ENCODE measurements at regions not wholly inside any gene's neighbourhood (a gene's known extent, or its start where the extent isn't known, plus 50 kb on each side); places are given as distances from the start of the nearest gene placed in this dataset.

DNA sequence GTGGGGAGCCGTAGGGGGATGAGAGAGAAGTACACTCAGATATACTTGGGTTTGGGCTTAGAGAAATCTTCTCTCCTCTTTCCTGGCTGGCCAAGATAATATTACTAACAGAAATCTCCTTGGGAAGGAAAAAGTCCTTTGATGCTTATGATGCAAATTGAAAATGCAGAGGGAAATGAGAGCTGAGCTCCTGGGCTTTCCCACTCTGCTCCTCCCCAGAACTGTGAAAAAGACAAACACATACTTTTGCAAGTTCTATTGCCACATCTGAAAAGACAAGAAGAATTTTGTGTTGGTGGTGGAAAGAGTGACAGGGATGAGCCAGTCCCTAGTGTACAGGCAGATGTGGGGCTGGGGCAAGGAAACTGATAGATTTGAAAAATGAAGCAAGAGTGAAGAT, 185.9 kb downstream of the ANKRD60 start:
- TF ChIP-seq, protein P1, sequence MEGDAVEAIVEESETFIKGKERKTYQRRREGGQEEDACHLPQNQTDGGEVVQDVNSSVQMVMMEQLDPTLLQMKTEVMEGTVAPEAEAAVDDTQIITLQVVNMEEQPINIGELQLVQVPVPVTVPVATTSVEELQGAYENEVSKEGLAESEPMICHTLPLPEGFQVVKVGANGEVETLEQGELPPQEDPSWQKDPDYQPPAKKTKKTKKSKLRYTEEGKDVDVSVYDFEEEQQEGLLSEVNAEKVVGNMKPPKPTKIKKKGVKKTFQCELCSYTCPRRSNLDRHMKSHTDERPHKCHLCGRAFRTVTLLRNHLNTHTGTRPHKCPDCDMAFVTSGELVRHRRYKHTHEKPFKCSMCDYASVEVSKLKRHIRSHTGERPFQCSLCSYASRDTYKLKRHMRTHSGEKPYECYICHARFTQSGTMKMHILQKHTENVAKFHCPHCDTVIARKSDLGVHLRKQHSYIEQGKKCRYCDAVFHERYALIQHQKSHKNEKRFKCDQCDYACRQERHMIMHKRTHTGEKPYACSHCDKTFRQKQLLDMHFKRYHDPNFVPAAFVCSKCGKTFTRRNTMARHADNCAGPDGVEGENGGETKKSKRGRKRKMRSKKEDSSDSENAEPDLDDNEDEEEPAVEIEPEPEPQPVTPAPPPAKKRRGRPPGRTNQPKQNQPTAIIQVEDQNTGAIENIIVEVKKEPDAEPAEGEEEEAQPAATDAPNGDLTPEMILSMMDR (IDR thresholded peaks at IDR 0.05) = no peak
- TF ChIP-seq POLR2A (IDR thresholded peaks at IDR 0.05) = no peak
- TF ChIP-seq POLR2AphosphoS5 (IDR thresholded peaks at IDR 0.05) = no peak
- H3K27ac ChIP-seq = no peak overlapping the region
- H3K4me1 ChIP-seq = no peaks in the 10 kb centered on the region

DNA sequence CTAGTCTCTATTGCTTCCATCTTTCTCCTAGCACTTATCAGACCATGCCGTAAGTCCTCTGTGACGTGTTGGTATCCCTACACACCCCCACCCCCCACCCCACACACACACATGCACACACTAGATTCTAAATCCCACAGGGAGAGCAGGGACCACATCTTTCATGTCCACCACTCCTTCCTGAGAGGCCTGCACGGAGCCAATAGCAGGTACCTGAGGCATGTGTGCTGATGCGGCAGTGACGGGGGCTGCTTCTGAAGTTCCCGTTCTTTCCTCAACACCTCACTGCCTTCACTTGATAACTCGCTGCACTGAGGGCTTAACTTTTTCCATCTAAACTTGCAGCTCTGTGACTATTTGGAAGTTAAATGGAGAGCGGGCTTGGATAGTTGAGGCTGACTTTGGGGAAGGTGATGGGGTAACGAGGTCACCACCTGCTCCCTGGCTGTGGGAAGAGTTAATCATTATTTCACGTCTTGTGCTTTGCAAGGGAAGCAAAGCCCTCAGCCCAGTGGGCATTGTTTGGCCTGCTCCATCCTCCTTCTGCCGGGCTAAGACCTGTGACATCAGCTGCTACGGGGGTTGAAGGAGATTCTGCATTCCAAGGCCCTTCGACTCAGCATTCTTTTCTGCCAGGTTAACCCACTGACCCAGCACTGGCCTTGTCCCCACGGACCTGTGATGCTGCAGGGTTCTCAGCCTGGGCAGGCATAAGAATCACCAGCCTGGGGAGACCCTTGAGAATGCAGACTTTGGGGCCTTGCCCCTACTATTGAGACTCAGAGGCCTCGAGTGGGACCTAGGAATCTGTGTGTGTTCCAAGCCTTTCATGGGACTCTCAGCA, 187.8 kb downstream of the ANKRD60 start:
- no peak for DNase-seq (ENCODE audit: low spot score in 2 of 2)
- H3K27ac ChIP-seq = no peak overlapping the region
- no peak overlapping the region for H3K4me3 ChIP-seq
- no peaks in the 10 kb centered on the region for H3K4me1 ChIP-seq
- H3K9me3 ChIP-seq = no peaks in the 10 kb centered on the region
- intact Hi-C loops (cut with DNase I; ENCODE audit: low total_unique reads) = no loop called here
- H3K36me3 ChIP-seq = no peaks in the 10 kb centered on the region
- H3K27me3 ChIP-seq = no peaks in the 10 kb centered on the region
- TF ChIP-seq, protein P1 (IDR thresholded peaks at IDR 0.05) = no peak

More for the DNA sequence above, 185.9 kb downstream of the ANKRD60 start:
- H3K27me3 ChIP-seq = no peaks in the 10 kb centered on the region
- no peak for DNase-seq (ENCODE audit: low spot score in 2 of 2)
- intact Hi-C loops (cut with DNase I; ENCODE audit: low total_unique reads) = no loop called here
- H3K36me3 ChIP-seq = no peaks in the 10 kb centered on the region
- H3K4me3 ChIP-seq = no peak overlapping the region
- no peaks in the 10 kb centered on the region for H3K9me3 ChIP-seq

GRCh38 chr20:58039274-58040092, 189.0 kb downstream of the ANKRD60 start:
- intact Hi-C loops (cut with DNase I; ENCODE audit: low total_unique reads) = no loop called here
- no peaks in the 10 kb centered on the region for H3K27me3 ChIP-seq
- H3K9me3 ChIP-seq = no peaks in the 10 kb centered on the region
- H3K4me3 ChIP-seq = no peak overlapping the region
- TF ChIP-seq, protein P1 (IDR thresholded peaks at IDR 0.05) = no peak
- TF ChIP-seq POLR2AphosphoS5 (IDR thresholded peaks at IDR 0.05) (peak in 1 of 3 donors; percentile 10), POLR2A (IDR thresholded peaks at IDR 0.05) (no peak)
- peak overlapping the region; percentile 2 to 26 for H3K27ac ChIP-seq
- peak in 1 of 2 donors; percentile 83 for DNase-seq (ENCODE audit: low spot score in 2 of 2)
- no peaks in the 10 kb centered on the region for H3K36me3 ChIP-seq
- H3K4me1 ChIP-seq = no peaks in the 10 kb centered on the region

GRCh38 chr20:58038123-58038654, 190.3 kb downstream of the ANKRD60 start:
- H3K27ac ChIP-seq = no peak overlapping the region
- intact Hi-C loops (cut with DNase I; ENCODE audit: low total_unique reads) = no loop called here
- TF ChIP-seq, protein P1 (IDR thresholded peaks at IDR 0.05) = no peak
- TF ChIP-seq POLR2AphosphoS5 (IDR thresholded peaks at IDR 0.05) (no peak), POLR2A (IDR thresholded peaks at IDR 0.05) (no peak)

DNA sequence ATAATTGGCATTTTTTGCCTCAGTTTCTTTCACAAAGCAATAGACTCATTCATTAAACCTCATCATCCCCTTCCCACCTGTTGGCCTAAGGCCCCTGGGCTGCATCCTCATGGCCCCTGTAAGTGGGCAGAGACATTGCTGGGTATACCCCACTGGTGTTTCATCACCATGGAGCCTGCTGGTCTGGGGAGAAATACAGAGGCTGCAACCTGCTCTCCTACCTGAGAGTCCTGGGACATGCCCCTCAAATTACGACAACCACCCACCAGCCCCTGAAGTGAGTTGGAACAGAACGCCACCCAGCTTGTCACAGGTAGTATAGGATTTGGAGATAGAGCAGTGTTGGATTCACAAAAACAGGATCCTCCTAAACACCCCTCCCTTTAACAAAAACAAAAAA, 190.8 kb downstream of the ANKRD60 start:
- H3K36me3 ChIP-seq = no peaks in the 10 kb centered on the region
- H3K27me3 ChIP-seq = no peaks in the 10 kb centered on the region
- no peak overlapping the region for H3K4me3 ChIP-seq
- H3K27ac ChIP-seq = no peak overlapping the region
- intact Hi-C loops (cut with DNase I; ENCODE audit: low total_unique reads) = no loop called here
- no peaks in the 10 kb centered on the region for H3K9me3 ChIP-seq
- DNase-seq (ENCODE audit: low spot score in 2 of 2) = no peak
- no peaks in the 10 kb centered on the region for H3K4me1 ChIP-seq
- TF ChIP-seq POLR2A (IDR thresholded peaks at IDR 0.05) (no peak), POLR2AphosphoS5 (IDR thresholded peaks at IDR 0.05) (no peak)
- TF ChIP-seq, protein P1 (IDR thresholded peaks at IDR 0.05) = no peak

More at GRCh38 chr20:58038123-58038654, 190.3 kb downstream of the ANKRD60 start:
- H3K9me3 ChIP-seq = no peaks in the 10 kb centered on the region
- no peaks in the 10 kb centered on the region for H3K36me3 ChIP-seq
- no peak overlapping the region for H3K4me3 ChIP-seq
- H3K4me1 ChIP-seq = no peaks in the 10 kb centered on the region
- DNase-seq (ENCODE audit: low spot score in 2 of 2) = no peak
- H3K27me3 ChIP-seq = no peaks in the 10 kb centered on the region

Data from breast epithelium (tissue), 4 donors.